LNCaP clone FGC (cell line): ENCODE measurements at regions not wholly inside any gene's neighbourhood (a gene's known extent, or its start where the extent isn't known, plus 50 kb on each side); places are given as distances from the start of the nearest gene placed in this dataset.

ENCODE experiments used
- DNase-seq: peaks from one replicate; pipeline ENCODE4 v3.0.0-alpha.2; 2011; ENCODE audit warnings: low read depth
- H3K4me3 ChIP-seq: 2 replicates; pipeline ENCODE4 v1.5.1; 2011; ENCODE audit warnings: mild to moderate bottlenecking, low read depth, low read length, control low read depth
- CTCF ChIP-seq: IDR thresholded peaks from 2 replicates; pipeline ENCODE4 v1.5.1; 2012; ENCODE audit warnings: mild to moderate bottlenecking; ENCODE audit not compliant: control insufficient read depth, insufficient read depth; ENCODE audit errors: extremely low read depth

- DNase-seq: no peak
- TF ChIP-seq CTCF: no peak
- no peak overlapping the region for H3K4me3 ChIP-seq
Observed at GRCh38 chr6:149230712-149231460, 86.6 kb upstream of the TAB2 start.

- DNase-seq: no peak
- TF ChIP-seq CTCF: no peak
- H3K4me3 ChIP-seq: no peak overlapping the region
Observed at GRCh38 chr6:149231778-149232177, 85.7 kb upstream of the TAB2 start.

GRCh38 chr6:149233056-149233715, 84.3 kb upstream of the TAB2 start:
- TF ChIP-seq CTCF: no peak
- no peak for DNase-seq
- H3K4me3 ChIP-seq: no peak overlapping the region

GRCh38 chr6:149234051-149234962, 83.2 kb upstream of the TAB2 start:
- no peak for TF ChIP-seq CTCF
- no peak for DNase-seq
- no peak overlapping the region for H3K4me3 ChIP-seq

GRCh38 chr6:149235130-149235561, 82.4 kb upstream of the TAB2 start:
- H3K4me3 ChIP-seq: no peak overlapping the region
- TF ChIP-seq CTCF: no peak
- no peak for DNase-seq

GRCh38 chr6:149236589-149236988, 80.9 kb upstream of the TAB2 start:
- no peak for TF ChIP-seq CTCF
- no peak overlapping the region for H3K4me3 ChIP-seq
- DNase-seq: no peak
